Caco-2 (cell line): ENCODE measurements at regions not wholly inside any gene's neighbourhood (a gene's known extent, or its start where the extent isn't known, plus 50 kb on each side); places are given as distances from the start of the nearest gene placed in this dataset.

Experiments
- BruUV-seq: library from RNA; stranded (reverse); fragments of 400-500 nt; replicated peaks from 2 replicates; lab custom pipeline; 2021; lab: Mats Ljungman, UMichigan
- CTCF ChIA-PET: fragments of 300-600 bp; sonication (Branson Sonifier 250); formaldehyde crosslinking; loops from one replicate; lab custom pipeline; 2022; ENCODE audit warnings: antibody characterized with exemption; lab: Charles Lee
- POLR2A ChIA-PET: fragments of 300-600 bp; sonication (Branson Sonifier 250); formaldehyde crosslinking; loops from one replicate; lab custom pipeline; 2022; ENCODE audit warnings: antibody characterized with exemption; lab: Charles Lee
- DNase-seq, 2 experiments: peaks; one replicate each; pipeline versions ENCODE4 v3.0.0 to v3.0.0-alpha.2; 2020 to 2022
- H3K27me3 ChIP-seq: replicated peaks from 2 replicates; pipeline ENCODE4 v1.6.0; 2011; ENCODE audit warnings: low read length; ENCODE audit not compliant: control insufficient read depth, insufficient read depth
- H3K36me3 ChIP-seq: 2 replicates; pipeline ENCODE4 v1.5.1; 2011; ENCODE audit warnings: low read length; ENCODE audit not compliant: control insufficient read depth, insufficient read depth
- H3K4me1 ChIP-seq: fragments of 250-450 bp; sonication (Bioruptor Pico); 2 replicates; pipeline ENCODE4 v1.5.1; 2020; ENCODE audit warnings: mild to moderate bottlenecking
- H3K4me3 ChIP-seq: 2 replicates; pipeline ENCODE4 v1.5.1; 2011; ENCODE audit warnings: low read depth, mild to moderate bottlenecking, control low read depth, low read length
- H3K9me3 ChIP-seq: fragments of 250-450 bp; sonication (Bioruptor Pico); 2 replicates; pipeline ENCODE4 v1.5.1; 2020; ENCODE audit warnings: mild to moderate bottlenecking, moderate library complexity
- H3K27ac Mint-ChIP-seq: one replicate; pipeline ENCODE4 v1.8.0; 2022; ENCODE audit warnings: mixed read lengths; ENCODE audit not compliant: unreplicated experiment
- H3K27me3 Mint-ChIP-seq: one replicate; pipeline ENCODE4 v1.8.0; 2022; ENCODE audit warnings: mixed read lengths; ENCODE audit not compliant: insufficient read depth, unreplicated experiment
- H3K36me3 Mint-ChIP-seq: one replicate; pipeline ENCODE4 v1.8.0; 2022; ENCODE audit warnings: mild to moderate bottlenecking, mixed read lengths; ENCODE audit not compliant: insufficient read depth, unreplicated experiment
- H3K4me1 Mint-ChIP-seq: one replicate; pipeline ENCODE4 v1.8.0; 2022; ENCODE audit warnings: low read depth, mixed read lengths; ENCODE audit not compliant: unreplicated experiment
- H3K4me3 Mint-ChIP-seq: one replicate; pipeline ENCODE4 v1.8.0; 2022; ENCODE audit warnings: mild to moderate bottlenecking, moderate library complexity, mixed read lengths; ENCODE audit not compliant: unreplicated experiment
- H3K9me3 Mint-ChIP-seq: one replicate; pipeline ENCODE4 v1.8.0; 2022; ENCODE audit warnings: mixed read lengths; ENCODE audit not compliant: unreplicated experiment
- CTCF ChIP-seq, 2 experiments: fragments of 200-600 bp in 1 of 2; IDR thresholded peaks; 1 replicate in 1 of 2; 2 replicates in 1 of 2; pipeline versions ENCODE4 v1.5.1 to v1.8.0; 2011 to 2022; ENCODE audit warnings: antibody characterized with exemption in 1 of 2, control low read depth in 1 of 2, inconsistent platforms in 1 of 2, low read depth in 1 of 2, low read length in 1 of 2, mild to moderate bottlenecking in 1 of 2, moderate library complexity in 1 of 2; ENCODE audit not compliant: insufficient read depth in 1 of 2, severe bottlenecking in 1 of 2, unreplicated experiment in 1 of 2
- intact Hi-C: fragments of 100-400 bp; cut with micrococcal nuclease; formaldehyde crosslinking; loops from one replicate; pipeline ENCODE4 v1.10.0; 2022; ENCODE audit not compliant: unreplicated experiment

- no peak overlapping the region for H3K27ac Mint-ChIP-seq
- no TSS peak for BruUV-seq
- POLR2A ChIA-PET, result no interaction called here
- CTCF ChIA-PET, result no interaction called here
- no peaks in the 10 kb centered on the region for H3K9me3 ChIP-seq
- no peaks in the 10 kb centered on the region for H3K4me1 ChIP-seq
- intact Hi-C loops, result no loop called here
- H3K4me1 Mint-ChIP-seq, result no peaks in the 10 kb centered on the region
- no peak overlapping the region for H3K4me3 ChIP-seq
- no peak for TF ChIP-seq CTCF (IDR thresholded peaks at IDR 0.05; ENCODE audit: insufficient read depth in 1 of 2, low read depth in 1 of 2, low read length in 1 of 2, severe bottlenecking in 1 of 2, unreplicated experiment in 1 of 2)
- no peak overlapping the region for H3K4me3 Mint-ChIP-seq
- H3K9me3 Mint-ChIP-seq, result no peaks in the 10 kb centered on the region
- H3K36me3 ChIP-seq, result no peaks in the 10 kb centered on the region
- no peaks in the 10 kb centered on the region for H3K27me3 Mint-ChIP-seq
- no peak for DNase-seq
- H3K36me3 Mint-ChIP-seq, result no peaks in the 10 kb centered on the region
- H3K27me3 ChIP-seq, result no peaks in the 10 kb centered on the region
These were observed 470.3 kb downstream of the MBD2 start for GRCh38 chr18:53754154-53754553.

GRCh38 chr18:53753601-53754000, 470.9 kb downstream of the MBD2 start:
- H3K9me3 ChIP-seq, result no peaks in the 10 kb centered on the region
- intact Hi-C loops, result no loop called here
- CTCF ChIA-PET, result no interaction called here
- H3K27me3 ChIP-seq, result no peaks in the 10 kb centered on the region
- POLR2A ChIA-PET, result no interaction called here
- TF ChIP-seq CTCF (IDR thresholded peaks at IDR 0.05; ENCODE audit: insufficient read depth in 1 of 2, low read depth in 1 of 2, low read length in 1 of 2, severe bottlenecking in 1 of 2, unreplicated experiment in 1 of 2), result no peak
- H3K36me3 ChIP-seq, result no peaks in the 10 kb centered on the region
- H3K4me3 ChIP-seq, result no peak overlapping the region
- BruUV-seq, result no TSS peak
- no peaks in the 10 kb centered on the region for H3K9me3 Mint-ChIP-seq
- DNase-seq, result no peak
- no peaks in the 10 kb centered on the region for H3K27me3 Mint-ChIP-seq
- no peak overlapping the region for H3K4me3 Mint-ChIP-seq
- H3K4me1 ChIP-seq, result no peaks in the 10 kb centered on the region
- H3K27ac Mint-ChIP-seq, result no peak overlapping the region
- no peaks in the 10 kb centered on the region for H3K4me1 Mint-ChIP-seq
- H3K36me3 Mint-ChIP-seq, result no peaks in the 10 kb centered on the region

GRCh38 chr18:53752781-53753367, 471.6 kb downstream of the MBD2 start:
- TF ChIP-seq CTCF (IDR thresholded peaks at IDR 0.05; ENCODE audit: insufficient read depth in 1 of 2, low read depth in 1 of 2, low read length in 1 of 2, severe bottlenecking in 1 of 2, unreplicated experiment in 1 of 2), result no peak
- Mint-ChIP-seq H3K27ac (no peak overlapping the region), H3K9me3 (no peaks in the 10 kb centered on the region), H3K4me1 (no peaks in the 10 kb centered on the region), H3K27me3 (no peaks in the 10 kb centered on the region), H3K4me3 (no peak overlapping the region), H3K36me3 (no peaks in the 10 kb centered on the region)
- no peaks in the 10 kb centered on the region for H3K27me3 ChIP-seq
- no TSS peak for BruUV-seq
- H3K4me3 ChIP-seq, result no peak overlapping the region
- CTCF ChIA-PET, result no interaction called here
- DNase-seq, result no peak
- H3K4me1 ChIP-seq, result no peaks in the 10 kb centered on the region
- POLR2A ChIA-PET, result no interaction called here
- no peaks in the 10 kb centered on the region for H3K9me3 ChIP-seq
- H3K36me3 ChIP-seq, result no peaks in the 10 kb centered on the region
- intact Hi-C loops, result no loop called here
